Activated naive CD8-positive, alpha-beta T cell treated with anti-CD3 and anti-CD28 coated beads, Interleukin-2, amount 50 U/mL, for 24 hours (primary cell): ENCODE measurements at regions not wholly inside any gene's neighbourhood (a gene's known extent, or its start where the extent isn't known, plus 50 kb on each side); places are given as distances from the start of the nearest gene placed in this dataset.

Experiments
- ATAC-seq: fragments of 150-1000 bp; cut with Tn5 transposase; one replicate; pipeline ENCODE4 v1.10.0; 2021
- DNase-seq: peaks from one replicate; pipeline ENCODE4 v3.0.0; 2021
- H3K27ac Mint-ChIP-seq: one replicate; pipeline ENCODE4 v1.8.0; 2021; ENCODE audit warnings: mild to moderate bottlenecking, mixed read lengths
- H3K27me3 Mint-ChIP-seq: one replicate; pipeline ENCODE4 v1.8.0; 2021; ENCODE audit warnings: mixed read lengths
- H3K36me3 Mint-ChIP-seq: one replicate; pipeline ENCODE4 v1.8.0; 2021; ENCODE audit warnings: low read depth, mixed read lengths
- H3K4me1 Mint-ChIP-seq: one replicate; pipeline ENCODE4 v1.8.0; 2021; ENCODE audit warnings: mixed read lengths
- H3K4me3 Mint-ChIP-seq: one replicate; pipeline ENCODE4 v1.8.0; 2021; ENCODE audit warnings: mild to moderate bottlenecking, moderate library complexity, mixed read lengths
- H3K9me3 Mint-ChIP-seq: one replicate; pipeline ENCODE4 v1.8.0; 2021; ENCODE audit warnings: mixed read lengths

DNA sequence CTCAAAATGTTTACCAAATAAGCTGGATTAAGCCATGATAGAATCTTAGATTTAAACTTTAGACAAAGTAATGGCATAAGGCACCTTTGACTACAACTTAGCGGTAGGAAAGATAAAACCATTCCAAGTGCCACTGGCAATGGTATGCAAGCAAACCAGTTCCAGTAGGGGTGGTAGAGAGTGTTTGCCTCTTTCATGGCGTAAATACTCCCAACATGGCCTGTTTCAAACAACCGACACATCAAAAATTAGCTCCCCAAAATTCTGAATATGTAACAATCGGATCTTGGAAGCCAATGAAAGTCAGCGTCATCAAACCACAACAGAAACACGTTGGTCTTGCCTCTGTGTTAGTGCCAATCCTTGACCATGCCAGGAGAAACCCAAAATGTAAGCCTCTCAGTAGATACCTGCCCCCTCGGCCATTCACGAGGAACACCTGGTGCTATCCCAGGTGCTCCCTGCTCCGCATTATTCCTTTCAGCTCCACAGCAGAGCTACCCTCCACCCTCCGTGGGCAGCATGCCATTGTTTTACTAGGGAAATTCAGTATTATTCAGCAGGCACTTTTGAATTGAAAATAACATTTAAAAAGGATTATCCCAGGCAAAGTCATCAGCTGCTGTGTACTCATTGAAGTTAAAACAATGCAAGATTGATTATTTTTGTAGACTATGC is 307.8 kb upstream of the CDH11 start:
- no peak for DNase-seq
- Mint-ChIP-seq H3K27me3 (no peaks in the 10 kb centered on the region), H3K27ac (no peak overlapping the region), H3K9me3 (peaks cover 12% of the 10 kb centered on the region), H3K36me3 (no peaks in the 10 kb centered on the region), H3K4me3 (no peak overlapping the region), H3K4me1 (no peaks in the 10 kb centered on the region)
- no peak for ATAC-seq

DNA sequence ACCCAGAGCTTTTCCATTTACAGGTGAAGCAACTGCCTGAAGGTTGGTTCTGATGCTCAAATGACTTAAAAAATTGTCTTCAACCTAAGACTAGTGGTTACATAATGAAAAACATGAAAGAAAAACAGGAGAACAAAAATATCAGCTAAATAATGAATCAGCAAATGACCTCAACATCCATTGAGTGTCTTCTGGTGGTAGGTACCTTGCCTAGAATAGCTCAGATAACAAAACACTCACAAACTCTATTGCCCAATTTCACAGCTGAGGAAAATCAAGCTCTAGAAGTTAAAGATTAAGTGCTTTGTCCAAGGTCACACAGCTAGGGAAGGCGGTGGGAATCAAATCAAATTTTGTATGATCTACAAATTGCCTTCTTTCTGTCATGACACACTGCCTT is 304.6 kb upstream of the CDH11 start:
- no peak for DNase-seq
- Mint-ChIP-seq H3K9me3 (peaks cover 22% of the 10 kb centered on the region), H3K4me1 (no peaks in the 10 kb centered on the region), H3K4me3 (no peak overlapping the region), H3K27me3 (no peaks in the 10 kb centered on the region), H3K27ac (no peak overlapping the region), H3K36me3 (no peaks in the 10 kb centered on the region)
- no peak for ATAC-seq

DNA sequence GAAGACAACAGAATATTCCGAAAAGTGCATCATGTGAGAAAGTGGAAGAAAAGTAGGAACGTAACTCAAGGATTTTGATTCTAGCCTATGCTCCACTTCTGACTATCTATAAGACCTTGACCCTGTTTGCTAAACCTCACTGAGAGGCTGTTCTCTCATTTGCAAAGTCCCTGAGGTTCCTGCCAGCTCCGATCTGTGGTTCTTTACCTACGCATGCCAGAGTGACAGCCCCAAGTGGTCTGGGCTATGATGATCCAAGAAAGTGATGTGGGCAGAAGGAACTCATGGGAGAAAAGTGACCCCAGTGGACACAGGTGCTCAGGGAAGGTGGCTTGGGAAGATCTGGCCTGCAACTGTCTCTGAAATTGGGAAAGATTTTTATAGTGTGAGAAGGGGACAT is 301.1 kb upstream of the CDH11 start:
- Mint-ChIP-seq H3K4me1 (no peaks in the 10 kb centered on the region), H3K4me3 (no peak overlapping the region), H3K27ac (no peak overlapping the region), H3K9me3 (peaks cover 24% of the 10 kb centered on the region), H3K36me3 (no peaks in the 10 kb centered on the region), H3K27me3 (no peaks in the 10 kb centered on the region)
- DNase-seq: no peak
- no peak for ATAC-seq

DNA sequence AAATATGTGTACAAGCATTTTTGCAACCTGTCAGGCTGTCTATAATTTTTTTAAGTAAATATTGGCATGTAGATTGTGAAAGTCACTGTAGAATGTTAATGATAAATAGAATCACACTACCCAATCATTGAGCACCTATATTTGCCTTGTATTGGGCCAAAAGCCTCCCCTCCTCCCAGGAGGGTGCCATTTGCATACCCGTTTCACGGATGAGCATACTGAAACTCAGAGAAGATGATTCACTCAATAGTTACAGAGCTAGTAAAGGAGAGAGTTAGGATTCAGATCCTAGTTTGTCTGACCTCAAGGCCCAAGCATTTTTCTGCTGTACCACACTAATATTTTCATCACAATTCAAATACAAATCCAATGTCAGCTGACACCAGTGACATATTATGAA is 299.7 kb upstream of the CDH11 start:
- ATAC-seq (no peak), DNase-seq (no peak)
- Mint-ChIP-seq H3K4me3 (no peak overlapping the region), H3K27ac (no peak overlapping the region), H3K9me3 (peaks cover 23% of the 10 kb centered on the region), H3K27me3 (no peaks in the 10 kb centered on the region), H3K4me1 (no peaks in the 10 kb centered on the region), H3K36me3 (no peaks in the 10 kb centered on the region)

DNA sequence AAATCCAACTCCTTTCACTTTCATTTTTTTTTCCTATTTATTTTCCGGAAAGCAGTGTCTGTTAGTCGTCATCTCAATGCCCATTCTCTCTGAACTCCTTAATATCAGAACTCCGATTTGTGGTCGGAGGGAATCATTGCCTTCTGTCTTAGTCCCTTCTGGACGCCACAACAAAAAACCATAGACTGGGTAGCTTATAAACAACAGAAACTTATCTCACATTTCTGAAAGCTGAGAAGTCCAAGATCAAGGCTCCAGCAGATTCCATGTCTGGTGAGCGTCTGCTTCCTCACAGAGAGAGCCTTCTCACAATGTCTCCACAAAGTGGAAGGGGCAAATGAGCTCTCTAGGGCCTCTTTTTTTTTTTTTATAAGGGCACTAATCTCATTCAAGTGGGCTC is 296.6 kb upstream of the CDH11 start:
- Mint-ChIP-seq H3K4me3 (no peak overlapping the region), H3K36me3 (no peaks in the 10 kb centered on the region), H3K27me3 (no peaks in the 10 kb centered on the region), H3K4me1 (peaks cover 7% of the 10 kb centered on the region), H3K9me3 (peaks cover 14% of the 10 kb centered on the region), H3K27ac (no peak overlapping the region)
- DNase-seq: no peak
- ATAC-seq: no peak

DNA sequence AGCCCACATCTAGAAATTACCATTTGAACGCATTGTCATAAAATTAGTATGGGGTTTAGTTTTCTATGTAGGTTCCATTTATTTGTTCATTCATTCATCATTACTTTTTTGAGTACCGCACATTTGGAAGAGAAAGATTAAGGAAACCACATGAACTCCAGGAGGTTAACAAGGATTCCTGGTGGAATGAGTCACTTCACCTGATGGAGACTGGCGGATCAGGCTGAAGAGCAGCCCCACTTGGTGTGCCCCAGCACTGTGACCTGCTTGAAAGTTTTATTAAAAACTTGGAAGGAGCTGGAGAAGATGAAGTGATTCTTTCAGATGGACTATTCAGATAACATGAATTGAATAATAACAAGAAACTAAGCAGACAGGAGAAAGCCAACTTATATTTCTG is 293.6 kb upstream of the CDH11 start:
- DNase-seq (no peak), ATAC-seq (no peak)
- Mint-ChIP-seq H3K27ac (no peak overlapping the region), H3K36me3 (no peaks in the 10 kb centered on the region), H3K9me3 (peaks cover 11% of the 10 kb centered on the region), H3K4me1 (peaks cover 7% of the 10 kb centered on the region), H3K27me3 (no peaks in the 10 kb centered on the region), H3K4me3 (no peak overlapping the region)

DNA sequence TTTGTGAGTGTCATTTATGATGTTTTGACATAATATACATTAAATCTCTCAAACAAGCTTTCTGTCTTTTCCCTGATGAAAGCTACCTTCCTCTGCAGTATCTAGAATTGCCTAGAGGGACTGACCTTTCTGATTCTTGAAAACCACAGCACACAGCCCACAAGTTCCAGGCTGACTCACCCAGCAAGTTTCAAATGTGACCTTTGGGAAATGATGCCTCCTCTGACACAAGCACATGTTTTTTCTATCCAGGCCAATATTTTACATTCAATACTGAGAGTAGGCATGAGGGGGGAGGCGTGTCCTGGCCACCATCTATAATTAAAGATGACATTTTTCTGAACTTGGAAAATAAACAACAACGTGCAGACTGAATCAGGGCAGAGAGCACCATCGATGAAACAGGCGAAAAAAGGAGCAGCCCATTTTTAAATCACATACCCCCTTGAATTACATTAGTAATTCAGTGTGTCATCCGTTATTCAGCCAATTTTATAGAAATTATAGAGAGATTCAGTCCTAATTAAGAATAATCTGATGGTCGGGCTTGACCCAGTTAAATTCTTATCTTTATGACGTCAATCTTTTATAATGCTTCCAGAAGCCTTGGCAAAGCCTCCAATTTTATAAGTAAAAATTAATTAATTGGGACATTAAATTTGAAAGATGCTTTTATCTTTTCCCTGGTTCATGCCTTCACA is 292.6 kb upstream of the CDH11 start:
- Mint-ChIP-seq H3K27me3 (no peaks in the 10 kb centered on the region), H3K36me3 (no peaks in the 10 kb centered on the region), H3K4me3 (no peak overlapping the region), H3K4me1 (peaks cover 7% of the 10 kb centered on the region), H3K27ac (no peak overlapping the region), H3K9me3 (peaks cover 11% of the 10 kb centered on the region)
- DNase-seq (peak; percentile 2), ATAC-seq (peak; percentile 63)

DNA sequence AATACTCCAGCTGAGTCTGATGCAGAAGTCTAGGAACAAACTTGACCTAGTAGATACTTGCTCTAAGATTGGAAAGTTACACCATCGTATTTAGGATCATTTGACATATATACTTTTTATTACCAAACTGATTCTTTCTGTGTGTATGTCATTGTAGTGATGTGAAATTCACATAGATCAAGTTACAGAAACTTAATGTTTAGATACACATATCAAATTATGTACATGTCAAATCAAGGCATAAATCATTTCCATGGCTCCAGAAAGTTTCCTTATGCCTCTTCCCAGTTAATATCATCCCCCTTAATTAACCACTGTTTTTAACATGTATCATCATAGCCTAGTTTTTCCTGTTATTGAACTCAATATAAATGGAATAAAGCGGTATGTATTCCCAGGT is 292.0 kb upstream of the CDH11 start:
- Mint-ChIP-seq H3K27ac (no peak overlapping the region), H3K4me1 (peaks cover 7% of the 10 kb centered on the region), H3K9me3 (peaks cover 6% of the 10 kb centered on the region), H3K36me3 (no peaks in the 10 kb centered on the region), H3K4me3 (no peak overlapping the region), H3K27me3 (no peaks in the 10 kb centered on the region)
- no peak for ATAC-seq
- DNase-seq: no peak

DNA sequence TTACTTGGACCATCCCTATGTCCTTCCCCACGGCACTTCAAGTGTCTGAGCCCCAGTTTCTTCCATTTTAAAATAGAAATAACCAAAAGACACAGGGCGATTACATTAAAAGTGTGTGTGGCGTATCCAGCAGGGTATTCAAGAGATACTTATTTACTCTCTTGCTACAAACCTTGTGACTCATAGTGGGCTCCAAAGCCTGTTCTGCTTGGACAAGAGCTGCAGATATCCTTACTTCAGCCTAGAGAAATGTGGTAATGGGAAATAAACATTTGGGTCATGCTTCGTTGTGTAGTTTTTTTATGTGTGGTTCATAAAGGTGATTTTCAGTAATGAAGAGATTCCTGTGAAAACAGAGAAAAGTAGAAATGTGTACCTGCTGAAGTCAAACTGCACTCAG is 288.9 kb upstream of the CDH11 start:
- Mint-ChIP-seq H3K27me3 (no peaks in the 10 kb centered on the region), H3K27ac (no peak overlapping the region), H3K36me3 (no peaks in the 10 kb centered on the region), H3K4me3 (no peak overlapping the region), H3K4me1 (peaks cover 7% of the 10 kb centered on the region), H3K9me3 (peaks cover 8% of the 10 kb centered on the region)
- no peak for ATAC-seq
- DNase-seq: no peak

DNA sequence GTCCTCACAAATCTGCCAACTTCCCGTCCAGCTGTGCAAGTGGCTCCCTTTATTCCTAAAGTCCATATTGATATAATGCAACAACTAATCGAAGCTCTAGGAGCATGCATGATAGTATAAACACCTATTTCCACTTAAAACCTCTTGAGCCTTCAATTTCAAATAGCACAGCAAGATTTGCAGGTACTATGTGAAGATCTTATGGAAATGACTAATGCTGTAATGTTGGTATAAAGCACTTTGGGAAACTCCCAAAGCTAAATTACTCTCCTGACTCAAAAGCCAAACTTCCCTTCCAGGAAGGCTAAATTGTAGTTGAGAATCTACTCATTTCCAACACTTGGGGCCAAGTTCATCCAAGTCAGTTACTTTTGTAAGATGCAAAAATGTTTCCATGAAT is 287.6 kb upstream of the CDH11 start:
- Mint-ChIP-seq H3K36me3 (no peaks in the 10 kb centered on the region), H3K27me3 (no peaks in the 10 kb centered on the region), H3K9me3 (peaks cover 8% of the 10 kb centered on the region), H3K4me1 (peaks cover 7% of the 10 kb centered on the region), H3K27ac (no peak overlapping the region), H3K4me3 (no peak overlapping the region)
- DNase-seq: no peak
- ATAC-seq: no peak

DNA sequence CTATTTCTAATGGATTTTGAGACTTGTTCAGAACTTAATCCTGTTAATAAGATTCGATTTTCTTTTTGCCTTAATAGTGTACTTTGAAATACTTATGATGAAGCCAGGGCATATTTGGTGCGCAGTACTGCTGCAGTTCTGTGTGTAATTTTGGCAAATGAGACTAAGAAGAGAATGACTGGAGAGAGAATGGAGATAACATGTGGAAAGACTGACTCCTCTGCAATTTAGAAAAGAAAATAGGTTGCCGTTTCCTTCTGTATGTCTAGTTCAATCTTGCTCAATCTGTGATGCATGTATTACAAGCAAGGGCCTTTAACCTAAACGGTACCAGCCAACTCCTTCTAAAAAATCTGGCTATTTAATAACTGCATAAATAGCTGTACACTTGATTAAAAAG is 285.1 kb upstream of the CDH11 start:
- Mint-ChIP-seq H3K27me3 (no peaks in the 10 kb centered on the region), H3K27ac (no peak overlapping the region), H3K4me3 (no peak overlapping the region), H3K4me1 (no peaks in the 10 kb centered on the region), H3K9me3 (peaks cover 8% of the 10 kb centered on the region), H3K36me3 (no peaks in the 10 kb centered on the region)
- ATAC-seq (no peak), DNase-seq (no peak)

DNA sequence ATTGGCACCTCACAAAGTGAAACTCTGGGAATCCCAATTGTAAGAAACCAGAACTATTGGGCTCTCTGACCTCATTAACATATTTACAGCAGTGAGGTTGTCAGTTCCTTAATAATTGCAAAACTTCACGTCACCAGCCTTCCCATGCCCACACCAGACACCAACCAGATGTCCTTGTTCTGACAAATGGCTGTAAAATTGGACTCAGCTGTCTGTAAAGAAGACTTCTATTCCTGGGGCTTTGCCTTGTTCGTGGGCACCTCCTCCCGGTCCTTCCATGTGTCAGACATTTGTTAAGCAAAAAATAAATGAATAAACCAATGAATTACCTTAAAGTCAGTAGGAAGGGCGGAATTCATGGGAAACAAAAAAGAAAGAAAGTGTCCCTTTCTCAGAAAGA is 284.3 kb upstream of the CDH11 start:
- no peaks in the 10 kb centered on the region for H3K36me3 Mint-ChIP-seq
- ATAC-seq (no peak), DNase-seq (no peak)
- H3K27me3 Mint-ChIP-seq: no peaks in the 10 kb centered on the region
- H3K4me1 Mint-ChIP-seq: no peaks in the 10 kb centered on the region
- no peak overlapping the region for H3K4me3 Mint-ChIP-seq
- peaks cover 8% of the 10 kb centered on the region for H3K9me3 Mint-ChIP-seq
- H3K27ac Mint-ChIP-seq: no peak overlapping the region

DNA sequence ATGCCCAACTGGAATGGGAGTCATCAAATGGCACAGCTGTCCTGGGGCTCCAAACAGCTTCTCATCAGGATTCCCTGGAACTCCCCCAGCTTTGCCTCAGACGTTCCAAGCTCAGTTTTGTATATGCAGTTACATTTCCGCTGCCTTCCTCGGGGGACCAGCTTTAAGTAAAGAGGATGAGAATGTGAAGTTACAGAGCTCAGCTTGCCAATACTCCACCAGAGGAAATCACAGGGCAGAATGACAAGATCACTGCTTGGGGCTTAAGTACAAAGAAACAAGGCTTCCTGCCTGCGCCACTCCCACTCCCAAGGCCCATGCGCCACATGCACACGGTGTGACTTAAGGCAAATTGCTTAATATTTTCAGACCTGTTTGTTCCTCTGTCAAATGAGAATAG is 272.4 kb upstream of the CDH11 start:
- H3K27ac Mint-ChIP-seq: no peak overlapping the region
- ATAC-seq (no peak), DNase-seq (no peak)
- no peaks in the 10 kb centered on the region for H3K4me1 Mint-ChIP-seq
- H3K36me3 Mint-ChIP-seq: no peaks in the 10 kb centered on the region
- no peaks in the 10 kb centered on the region for H3K27me3 Mint-ChIP-seq
- no peak overlapping the region for H3K4me3 Mint-ChIP-seq
- peaks cover 19% of the 10 kb centered on the region for H3K9me3 Mint-ChIP-seq

DNA sequence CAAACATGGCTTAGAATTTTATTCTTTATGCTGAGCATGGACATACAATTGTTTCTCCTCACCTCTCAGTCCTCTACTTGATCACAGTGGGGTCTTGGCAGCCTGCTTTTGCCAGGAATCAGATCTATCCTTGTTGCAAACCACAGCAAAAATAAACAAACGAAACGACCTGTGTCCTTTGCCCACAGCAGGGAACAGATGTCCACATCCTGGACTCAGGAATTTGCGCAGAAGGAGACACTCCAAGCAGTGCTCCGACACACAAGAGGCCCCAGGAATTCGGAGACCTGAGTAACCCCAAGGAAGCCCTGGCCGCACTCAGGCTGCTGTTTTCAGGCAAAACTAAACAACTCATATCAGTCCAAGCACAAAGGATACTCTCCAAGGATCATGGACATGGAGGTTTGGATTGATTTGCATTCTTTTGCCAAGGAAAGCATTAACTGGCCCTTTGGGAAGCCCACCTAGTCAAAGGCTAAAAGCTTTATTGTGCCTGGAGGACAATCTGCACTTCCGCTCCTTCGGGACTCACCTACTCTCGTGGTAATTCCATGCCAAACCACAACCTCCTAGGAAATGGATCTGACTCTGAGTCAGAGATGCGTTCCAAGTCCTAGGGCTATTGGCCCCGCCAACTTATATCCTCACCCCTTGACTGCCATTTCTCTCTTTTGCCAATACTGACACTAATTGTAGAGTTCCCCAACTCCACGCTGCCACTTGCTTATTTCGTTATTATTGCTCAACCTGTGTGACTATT is 271.1 kb upstream of the CDH11 start:
- Mint-ChIP-seq H3K4me3 (no peak overlapping the region), H3K27me3 (no peaks in the 10 kb centered on the region), H3K4me1 (no peaks in the 10 kb centered on the region), H3K27ac (no peak overlapping the region), H3K9me3 (peaks cover 22% of the 10 kb centered on the region), H3K36me3 (no peaks in the 10 kb centered on the region)
- no peak for DNase-seq
- no peak for ATAC-seq

DNA sequence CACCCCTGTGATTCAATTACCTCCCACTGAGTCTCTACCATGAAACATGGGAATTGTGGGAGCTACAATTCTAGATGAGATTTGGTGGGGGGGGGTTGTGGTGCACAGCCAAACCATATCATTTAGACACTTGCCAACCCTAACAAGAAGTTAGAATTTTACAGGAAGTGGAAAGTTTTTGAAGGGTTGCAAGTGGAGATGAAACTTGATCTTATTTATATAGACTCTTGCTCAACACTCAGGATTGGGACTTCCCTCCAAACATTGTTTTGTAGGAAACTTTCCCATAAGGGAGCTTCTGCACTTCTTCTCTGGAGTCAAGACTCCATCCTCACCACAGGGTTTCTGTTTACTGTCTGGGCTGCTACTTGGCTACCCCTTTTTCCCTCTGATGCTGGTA is 266.7 kb upstream of the CDH11 start:
- Mint-ChIP-seq H3K4me3 (no peak overlapping the region), H3K36me3 (no peaks in the 10 kb centered on the region), H3K9me3 (peaks cover 22% of the 10 kb centered on the region), H3K4me1 (no peaks in the 10 kb centered on the region), H3K27ac (no peak overlapping the region), H3K27me3 (no peaks in the 10 kb centered on the region)
- DNase-seq (no peak), ATAC-seq (no peak)
